H1 (cell line): ENCODE measurements at regions not wholly inside any gene's neighbourhood (a gene's known extent, or its start where the extent isn't known, plus 50 kb on each side); places are given as distances from the start of the nearest gene placed in this dataset.
A peak's percentile ranks its signal among the peaks of the same experiment; 100 is the strongest.

Experiments
- CTCF ChIA-PET: fragments of 300-600 bp; sonication (Branson Sonifier 250); formaldehyde crosslinking; loops from one replicate; lab custom pipeline; 2021; ENCODE audit not compliant: partially characterized antibody; lab: Charles Lee
- POLR2A ChIA-PET: fragments of 300-600 bp; sonication (Branson Sonifier 250); formaldehyde crosslinking; loops from one replicate; lab custom pipeline; 2021; ENCODE audit warnings: inconsistent platforms; ENCODE audit not compliant: partially characterized antibody; lab: Charles Lee
- DNase-seq, 2 experiments: peaks; one replicate each; pipeline versions ENCODE4 v3.0.0 to v3.0.0-alpha.2; 2010 to 2022; ENCODE audit warnings: low spot score in 2 of 2, low read depth in 1 of 2, mixed read lengths in 1 of 2
- FAIRE-seq: peaks from 2 replicates; lab custom pipeline; 2011; peaks lifted over from hg19 to GRCh38; lab: Jason Lieb, UNC
- H2AFZ ChIP-seq: 2 replicates; pipeline ENCODE4 v1.8.1; 2012; ENCODE audit warnings: low read length, inconsistent platforms
- H2AK5ac ChIP-seq: 2 replicates; pipeline ENCODE4 v1.6.1; 2013; ENCODE audit warnings: low read depth, low read length
- H2BK120ac ChIP-seq: replicated peaks from 2 replicates; pipeline ENCODE3; 2013; ENCODE audit warnings: low read depth, low read length, inconsistent platforms
- H2BK12ac ChIP-seq: 2 replicates; pipeline ENCODE4 v1.6.1; 2013; ENCODE audit warnings: low read depth, low read length
- H2BK15ac ChIP-seq: 2 replicates; pipeline ENCODE4 v1.6.1; 2013; ENCODE audit warnings: low read length
- H2BK20ac ChIP-seq: 2 replicates; pipeline ENCODE4 v1.6.1; 2013; ENCODE audit warnings: low read length
- H2BK5ac ChIP-seq: 2 replicates; pipeline ENCODE4 v1.6.1; 2013; ENCODE audit warnings: low read depth, low read length
- H3K14ac ChIP-seq: 2 replicates; pipeline ENCODE4 v1.6.1; 2013; ENCODE audit warnings: inconsistent platforms; ENCODE audit not compliant: insufficient read length
- H3K18ac ChIP-seq: 2 replicates; pipeline ENCODE4 v1.6.1; 2013; ENCODE audit warnings: low read length; ENCODE audit errors: extremely low read depth
- H3K23ac ChIP-seq: 2 replicates; pipeline ENCODE4 v1.6.1; 2013; ENCODE audit warnings: inconsistent platforms; ENCODE audit not compliant: insufficient read length
- H3K23me2 ChIP-seq: 2 replicates; pipeline ENCODE4 v1.6.1; 2013; ENCODE audit warnings: low read depth, low read length
- H3K27ac ChIP-seq: 2 replicates; pipeline ENCODE4 v1.6.1; 2011; ENCODE audit warnings: low read depth, low read length, inconsistent platforms
- H3K27me3 ChIP-seq, 4 experiments: replicated peaks in 1 of 4; 1 replicate in 1 of 4; 2 replicates in 3 of 4; pipeline versions ENCODE4 v1.6.1 to v1.8.1; 2011 to 2013; ENCODE audit warnings: low read length in 3 of 4, mild to moderate bottlenecking in 3 of 4, inconsistent platforms in 2 of 4, mixed read lengths in 2 of 4, moderate library complexity in 1 of 4; ENCODE audit not compliant: control insufficient read depth in 3 of 4, insufficient read depth in 3 of 4; ENCODE audit errors: extremely low read depth in 1 of 4
- H3K36me3 ChIP-seq, 4 experiments: 2 replicates each; pipeline versions ENCODE4 v1.6.1 to v1.8.1; 2011 to 2013; ENCODE audit warnings: mild to moderate bottlenecking in 4 of 4, low read length in 3 of 4, moderate library complexity in 2 of 4, control low read depth in 1 of 4, inconsistent platforms in 1 of 4; ENCODE audit not compliant: insufficient read depth in 4 of 4, control insufficient read depth in 2 of 4
- H3K4ac ChIP-seq: replicated peaks from 2 replicates; pipeline ENCODE3; 2013; ENCODE audit warnings: low read length, low read depth, mixed read lengths, inconsistent platforms; ENCODE audit not compliant: insufficient read length
- H3K4me1 ChIP-seq, 4 experiments: replicated peaks in 1 of 4; 1 replicate in 1 of 4; 2 replicates in 3 of 4; pipeline versions ENCODE4 v1.6.1 to v1.8.1; 2011 to 2013; ENCODE audit warnings: low read length in 3 of 4, inconsistent platforms in 2 of 4, mixed read lengths in 1 of 4; ENCODE audit not compliant: insufficient read depth in 4 of 4, control insufficient read depth in 3 of 4
- H3K4me2 ChIP-seq, 2 experiments: 2 replicates each; pipeline versions ENCODE4 v1.6.1 to v1.8.1; 2011 to 2013; ENCODE audit warnings: low read depth in 2 of 2, low read length in 2 of 2, control low read depth in 1 of 2, inconsistent platforms in 1 of 2, mild to moderate bottlenecking in 1 of 2; ENCODE audit not compliant: insufficient read depth in 1 of 2
- H3K4me3 ChIP-seq, 4 experiments: fragments of 200-600, 300-600 bp in 1 of 4; sonication (generic), shearing (Covaris generic), sonication (Bioruptor Twin) in 1 of 4; 2 replicates each; pipeline versions ENCODE4 v1.5.1 to v1.8.1; 2011 to 2016; ENCODE audit warnings: low read length in 4 of 4, low read depth in 3 of 4, control low read depth in 2 of 4, inconsistent platforms in 2 of 4, mild to moderate bottlenecking in 2 of 4, mixed read lengths in 1 of 4, moderate library complexity in 1 of 4; ENCODE audit not compliant: insufficient read depth in 2 of 4; ENCODE audit errors: extremely low read depth in 1 of 4
- H3K56ac ChIP-seq: replicated peaks from 2 replicates; pipeline ENCODE3; 2013; ENCODE audit warnings: low read depth, mild to moderate bottlenecking, mixed read lengths, low read length, inconsistent platforms; ENCODE audit not compliant: insufficient read length
- H3K79me1 ChIP-seq: 2 replicates; pipeline ENCODE4 v1.6.1; 2013; ENCODE audit warnings: low read depth, low read length, control low read depth
- H3K79me2 ChIP-seq, 2 experiments: 2 replicates each; pipeline versions ENCODE4 v1.6.1 to v1.8.1; 2012 to 2013; ENCODE audit warnings: low read length in 2 of 2, mild to moderate bottlenecking in 2 of 2, inconsistent platforms in 1 of 2; ENCODE audit not compliant: insufficient read depth in 2 of 2, control insufficient read depth in 1 of 2
- H3K9ac ChIP-seq, 4 experiments: replicated peaks in 1 of 4; 1 replicate in 1 of 4; 2 replicates in 3 of 4; pipeline versions ENCODE4 v1.6.1 to v1.8.1; 2011 to 2013; ENCODE audit warnings: low read depth in 3 of 4, low read length in 3 of 4, control low read depth in 2 of 4, mild to moderate bottlenecking in 2 of 4, moderate library complexity in 2 of 4, inconsistent platforms in 1 of 4; ENCODE audit errors: extremely low read depth in 1 of 4
- H3K9me3 ChIP-seq, 2 experiments: 2 replicates each; pipeline versions ENCODE4 v1.6.1 to v1.8.1; 2012 to 2013; ENCODE audit warnings: mild to moderate bottlenecking in 2 of 2, moderate library complexity in 2 of 2, control low read depth in 1 of 2, inconsistent platforms in 1 of 2, low read depth in 1 of 2, low read length in 1 of 2, mixed read lengths in 1 of 2; ENCODE audit not compliant: insufficient read depth in 2 of 2
- H4K20me1 ChIP-seq, 2 experiments: replicated peaks in 1 of 2; 2 replicates each; pipeline versions ENCODE3 to v1.8.1; 2011 to 2013; ENCODE audit warnings: inconsistent platforms in 2 of 2, low read length in 2 of 2, mild to moderate bottlenecking in 1 of 2; ENCODE audit not compliant: insufficient read depth in 2 of 2, control insufficient read depth in 1 of 2
- H4K5ac ChIP-seq: 2 replicates; pipeline ENCODE4 v1.6.1; 2013; ENCODE audit warnings: low read length, low read depth, mixed read lengths, inconsistent platforms; ENCODE audit not compliant: insufficient read length
- H4K8ac ChIP-seq: 2 replicates; pipeline ENCODE4 v1.8.0; 2013; ENCODE audit warnings: mild to moderate bottlenecking, moderate library complexity, low read length, inconsistent platforms; ENCODE audit not compliant: insufficient read depth; ENCODE audit errors: extremely low read depth
- H4K91ac ChIP-seq: replicated peaks from 2 replicates; pipeline ENCODE3; 2013; ENCODE audit warnings: low read length, mixed read lengths, inconsistent platforms; ENCODE audit not compliant: insufficient read length
- POLR2AphosphoS5 ChIP-seq: IDR thresholded peaks from 2 replicates; pipeline ENCODE4 v1.6.1; 2011; ENCODE audit warnings: low read depth, low read length
- TEAD4 ChIP-seq: IDR thresholded peaks from 2 replicates; pipeline ENCODE4 v1.6.1; 2012; ENCODE audit warnings: low read depth, low read length, inconsistent platforms, mixed read lengths
- WGBS, 2 experiments: shearing (Covaris generic) in 1 of 2; methylation state at CpG; one replicate each; pipeline versions ENCODE4 v1.1.6 to v1.1.7; 2013 to 2015; ENCODE audit warnings: low lambda C conversion rate in 2 of 2, mixed read lengths in 2 of 2, inconsistent platforms in 1 of 2, low coverage in 1 of 2, missing lambda C conversion rate in 1 of 2; ENCODE audit not compliant: insufficient replicate concordance in 2 of 2, insufficient coverage in 1 of 2, insufficient read length in 1 of 2; ENCODE audit errors: extremely low coverage in 1 of 2, missing lambda C conversion rate in 1 of 2; 5-methylcytosine and 5-hydroxymethylcytosine counted together

GRCh38 chr2:150046211-150046610 lies 441.3 kb downstream of the RND3 start:
- Histone ChIP-seq H3K4me3 (no peak overlapping the region), H3K9ac (no peak overlapping the region), H4K5ac (no peak overlapping the region), H3K79me1 (no peaks in the 10 kb centered on the region), H3K4me1 (peaks cover 0 to 9% (median under 1%) of the 10 kb centered on the region in 4 experiments; a peak in 1 of 7 replicates), H4K91ac (no peak overlapping the region), H3K27me3 (no peaks in the 10 kb centered on the region), H3K4me2 (no peak overlapping the region), H3K79me2 (no peaks in the 10 kb centered on the region), H3K27ac (no peak overlapping the region), H3K56ac (no peak overlapping the region), H2BK12ac (peak overlapping the region; percentile 84), H4K8ac (no peak overlapping the region), H3K23ac (no peak overlapping the region), H3K36me3 (no peaks in the 10 kb centered on the region), H2BK20ac (no peak overlapping the region), H2BK120ac (no peak overlapping the region), H2AFZ (peak overlapping the region; percentile 42; the same call in 1 of the 2 replicates), H4K20me1 (no peaks in the 10 kb centered on the region), H3K4ac (no peak overlapping the region), H2AK5ac (no peak overlapping the region), H2BK5ac (no peak overlapping the region), H3K18ac (no peak overlapping the region; the same call in 1 of the 2 replicates), H3K23me2 (no peaks in the 10 kb centered on the region), H3K9me3 (no peaks in the 10 kb centered on the region), H3K14ac (no peak overlapping the region), H2BK15ac (no peak overlapping the region)
- TF ChIP-seq TEAD4 (0 out of 2 replicates have a peak, but pooled peaks have one; percentile 50), POLR2AphosphoS5 (no peak)
- CTCF ChIA-PET: no interaction called here
- POLR2A ChIA-PET: no interaction called here
- WGBS, 2 experiments: 80% methylated on average over 5 of the region's 5 CpGs; no CpG with 5 or more reads in 1 of the 2 experiments
- FAIRE-seq: no peak
- DNase-seq: no peak
